H9 (cell line): ENCODE measurements at regions not wholly inside any gene's neighbourhood (a gene's known extent, or its start where the extent isn't known, plus 50 kb on each side); places are given as distances from the start of the nearest gene placed in this dataset.

Source experiments
- DNase-seq: peaks from one replicate; pipeline ENCODE4 v3.0.0-alpha.2; 2017
- H2AFZ ChIP-seq: one replicate; pipeline ENCODE4 v1.6.1; 2013; ENCODE audit warnings: mild to moderate bottlenecking, low read length, control low read depth, moderate library complexity
- H2AK5ac ChIP-seq: 2 replicates; pipeline ENCODE4 v1.6.1; 2013; ENCODE audit warnings: low read length, control low read depth, mixed read lengths; ENCODE audit not compliant: insufficient read length
- H2BK120ac ChIP-seq: one replicate; pipeline ENCODE4 v1.6.1; 2013; ENCODE audit warnings: low read depth, mild to moderate bottlenecking, low read length, control low read depth, inconsistent platforms; ENCODE audit not compliant: poor library complexity, severe bottlenecking
- H2BK12ac ChIP-seq: 2 replicates; pipeline ENCODE4 v1.6.1; 2013; ENCODE audit warnings: low read length, control low read depth, mixed read lengths, low read depth; ENCODE audit not compliant: insufficient read length
- H2BK15ac ChIP-seq: 2 replicates; pipeline ENCODE4 v1.6.1; 2013; ENCODE audit warnings: low read depth, low read length, control low read depth
- H2BK20ac ChIP-seq: one replicate; pipeline ENCODE4 v1.6.1; 2013; ENCODE audit warnings: low read depth, mild to moderate bottlenecking, low read length, control low read depth, inconsistent platforms; ENCODE audit not compliant: poor library complexity, severe bottlenecking
- H2BK5ac ChIP-seq: 2 replicates; pipeline ENCODE4 v1.6.1; 2013; ENCODE audit warnings: low read length, control low read depth, mixed read lengths; ENCODE audit not compliant: insufficient read length
- H3K14ac ChIP-seq: 2 replicates; pipeline ENCODE4 v1.6.1; 2013; ENCODE audit warnings: low read length, control low read depth; ENCODE audit not compliant: insufficient read depth
- H3K18ac ChIP-seq: 2 replicates; pipeline ENCODE4 v1.6.1; 2013; ENCODE audit warnings: low read depth, mild to moderate bottlenecking, mixed read lengths, low read length, control low read depth; ENCODE audit not compliant: insufficient read length
- H3K23ac ChIP-seq: 2 replicates; pipeline ENCODE4 v1.6.1; 2013; ENCODE audit warnings: low read length, control low read depth, mixed read lengths, low read depth; ENCODE audit not compliant: insufficient read length
- H3K23me2 ChIP-seq: 2 replicates; pipeline ENCODE4 v1.6.1; 2013; ENCODE audit warnings: low read depth, mild to moderate bottlenecking, mixed read lengths, low read length, control low read depth; ENCODE audit not compliant: insufficient read length, poor library complexity, severe bottlenecking
- H3K27ac ChIP-seq: 2 replicates; pipeline ENCODE4 v1.5.1; 2013; ENCODE audit warnings: low read length, control low read depth, mixed read lengths, low read depth; ENCODE audit not compliant: insufficient read length
- H3K27me3 ChIP-seq: 2 replicates; pipeline ENCODE4 v1.6.1; 2013; ENCODE audit warnings: low read length, control low read depth, inconsistent platforms; ENCODE audit not compliant: insufficient read depth
- H3K4ac ChIP-seq: 2 replicates; pipeline ENCODE4 v1.6.1; 2013; ENCODE audit warnings: low read depth, mild to moderate bottlenecking, control low read depth, inconsistent platforms, low read length, moderate library complexity
- H3K4me1 ChIP-seq: 2 replicates; pipeline ENCODE4 v1.6.1; 2013; ENCODE audit warnings: low read length, control low read depth, inconsistent platforms; ENCODE audit not compliant: insufficient read depth
- H3K4me2 ChIP-seq: 2 replicates; pipeline ENCODE4 v1.6.1; 2013; ENCODE audit warnings: low read length, control low read depth, mixed read lengths; ENCODE audit not compliant: insufficient read length, insufficient read depth
- H3K56ac ChIP-seq: 2 replicates; pipeline ENCODE4 v1.6.1; 2013; ENCODE audit warnings: low read depth, mild to moderate bottlenecking, mixed read lengths, low read length, control low read depth; ENCODE audit not compliant: insufficient read length
- H3K79me1 ChIP-seq: 2 replicates; pipeline ENCODE4 v1.6.1; 2013; ENCODE audit warnings: low read depth, mild to moderate bottlenecking, moderate library complexity, low read length, control low read depth, inconsistent platforms; ENCODE audit not compliant: insufficient read depth, poor library complexity, severe bottlenecking
- H3K79me2 ChIP-seq: 2 replicates; pipeline ENCODE4 v1.6.1; 2013; ENCODE audit warnings: low read length, control low read depth, inconsistent platforms; ENCODE audit not compliant: insufficient read depth
- H3K9ac ChIP-seq: 2 replicates; pipeline ENCODE4 v1.6.1; 2013; ENCODE audit warnings: low read length, control low read depth, mixed read lengths; ENCODE audit not compliant: insufficient read length; ENCODE audit errors: extremely low read depth
- H3K9me3 ChIP-seq: one replicate; pipeline ENCODE4 v1.6.1; 2013; ENCODE audit warnings: low read depth, low read length, inconsistent platforms; ENCODE audit not compliant: control insufficient read depth
- H3T11ph ChIP-seq: one replicate; pipeline ENCODE4 v1.6.1; 2013; ENCODE audit warnings: mild to moderate bottlenecking, low read length, control low read depth, inconsistent platforms
- H4K20me1 ChIP-seq: one replicate; pipeline ENCODE4 v1.6.1; 2013; ENCODE audit not compliant: control insufficient read depth, insufficient read length, insufficient read depth
- H4K5ac ChIP-seq: 2 replicates; pipeline ENCODE4 v1.6.1; 2013; ENCODE audit warnings: low read depth, mild to moderate bottlenecking, mixed read lengths, low read length, control low read depth; ENCODE audit not compliant: insufficient read length
- H4K8ac ChIP-seq: replicated peaks from 2 replicates; pipeline ENCODE4 v1.6.1; 2013; ENCODE audit warnings: low read length, control low read depth, mixed read lengths, low read depth; ENCODE audit not compliant: insufficient read length
- H4K91ac ChIP-seq: 2 replicates; pipeline ENCODE4 v1.6.1; 2013; ENCODE audit warnings: low read depth, mild to moderate bottlenecking, moderate library complexity, mixed read lengths, low read length, control low read depth; ENCODE audit not compliant: insufficient read length
- H3K27ac Mint-ChIP-seq, 3 experiments: 2 replicates in 2 of 3; 3 replicates in 1 of 3; pipeline ENCODE4 v1.8.0; 2020 to 2021; ENCODE audit warnings: mixed read lengths in 3 of 3, mild to moderate bottlenecking in 1 of 3, moderate library complexity in 1 of 3
- H3K27me3 Mint-ChIP-seq: 2 replicates; pipeline ENCODE4 v1.8.0; 2021; ENCODE audit warnings: low read depth, mild to moderate bottlenecking, moderate library complexity, mixed read lengths
- H3K36me3 Mint-ChIP-seq, 3 experiments: 2 replicates in 2 of 3; 3 replicates in 1 of 3; pipeline ENCODE4 v1.8.0; 2020 to 2021; ENCODE audit warnings: low read depth in 3 of 3, mixed read lengths in 3 of 3; ENCODE audit not compliant: insufficient read depth in 1 of 3
- H3K4me1 Mint-ChIP-seq, 2 experiments: 2 replicates each; pipeline ENCODE4 v1.8.0; 2020; ENCODE audit warnings: mixed read lengths in 2 of 2
- H3K4me3 Mint-ChIP-seq, 2 experiments: 2 replicates in 1 of 2; 3 replicates in 1 of 2; pipeline ENCODE4 v1.8.0; 2020 to 2021; ENCODE audit warnings: mild to moderate bottlenecking in 2 of 2, mixed read lengths in 2 of 2, moderate library complexity in 1 of 2
- H3K9me3 Mint-ChIP-seq, 2 experiments: 2 replicates in 1 of 2; 3 replicates in 1 of 2; pipeline ENCODE4 v1.8.0; 2020; ENCODE audit warnings: mild to moderate bottlenecking in 2 of 2, mixed read lengths in 2 of 2, moderate library complexity in 1 of 2
- CTCF ChIP-seq: fragments of 200-600 bp; sonication (generic); conservative IDR thresholded peaks from 3 replicates; pipeline ENCODE4 v1.8.0; 2021; ENCODE audit warnings: antibody characterized with exemption, mild to moderate bottlenecking
- WGBS: extraction: QIAGEN DNeasy Blood & Tissue Kit; methylation state at CpG from one replicate; pipeline ENCODE4 v1.1.7; 2013; ENCODE audit warnings: missing lambda C conversion rate, low lambda C conversion rate, mixed read lengths; ENCODE audit not compliant: insufficient read length; ENCODE audit errors: extremely low coverage; 5-methylcytosine and 5-hydroxymethylcytosine counted together

GRCh38 chr15:38863381-38863780 lies 298.8 kb upstream of the RASGRP1 start:
- H4K8ac ChIP-seq = no peak overlapping the region
- H3K27ac Mint-ChIP-seq = no peak overlapping the region
- no peaks in the 10 kb centered on the region for H3K79me2 ChIP-seq
- H3K27me3 Mint-ChIP-seq = peaks cover 2% of the 10 kb centered on the region; the same call in 1 of the 2 replicates
- no peak overlapping the region for H2AFZ ChIP-seq
- no peaks in the 10 kb centered on the region for H3K79me1 ChIP-seq
- H3K23me2 ChIP-seq = no peaks in the 10 kb centered on the region
- H4K91ac ChIP-seq = no peak overlapping the region
- H2BK120ac ChIP-seq = no peak overlapping the region
- H3K4me2 ChIP-seq = no peak overlapping the region
- H2BK20ac ChIP-seq = no peak overlapping the region
- no peaks in the 10 kb centered on the region for H3K4me1 ChIP-seq
- WGBS = no CpG with 5 or more reads among the region's 4 CpGs
- H3K27me3 ChIP-seq = peaks cover 2% of the 10 kb centered on the region; the same call in 1 of the 2 replicates
- H3K56ac ChIP-seq = no peak overlapping the region
- H3K18ac ChIP-seq = no peak overlapping the region
- no peaks in the 10 kb centered on the region for H3K9me3 ChIP-seq
- H3K9ac ChIP-seq = no peak overlapping the region
- peaks cover 4 to 6% of the 10 kb centered on the region in 2 experiments; a peak in 2 of 4 replicates for H3K4me1 Mint-ChIP-seq
- no peak overlapping the region for H2BK15ac ChIP-seq
- no peak overlapping the region for H3K27ac ChIP-seq
- no peaks in the 10 kb centered on the region for H3K9me3 Mint-ChIP-seq
- no peak overlapping the region for H2BK5ac ChIP-seq
- H3T11ph ChIP-seq = no peak overlapping the region
- H4K20me1 ChIP-seq = no peaks in the 10 kb centered on the region
- H2BK12ac ChIP-seq = no peak overlapping the region
- DNase-seq = no peak
- H3K23ac ChIP-seq = no peak overlapping the region
- H3K36me3 Mint-ChIP-seq = no peaks in the 10 kb centered on the region; a peak in 2 of 7 replicates
- TF ChIP-seq CTCF = no peak
- no peak overlapping the region for H3K4ac ChIP-seq
- H3K14ac ChIP-seq = no peak overlapping the region
- H4K5ac ChIP-seq = no peak overlapping the region
- no peak overlapping the region for H3K4me3 Mint-ChIP-seq
- H2AK5ac ChIP-seq = no peak overlapping the region
